Activated CD4-positive, CD25-positive, alpha-beta regulatory T cell treated with anti-CD3 and anti-CD28 coated beads, Interleukin-2, amount 50 U/mL, for 16 hours (primary cell): ENCODE measurements at regions not wholly inside any gene's neighbourhood (a gene's known extent, or its start where the extent isn't known, plus 50 kb on each side); places are given as distances from the start of the nearest gene placed in this dataset.
"Not testable (repeated sequence)": the region's sequence is repeated elsewhere in the genome, so short reads cannot be mapped to it uniquely, and the experiment has no call there.

ENCODE experiments used
- DNase-seq: peaks from one replicate; pipeline ENCODE4 v3.0.0-alpha.2; 2020; ENCODE audit warnings: low read depth, low spot score

GRCh38 chr2:2720806-2721205 is 389.7 kb upstream of the MYT1L start:
- DNase-seq: not testable (repeated sequence)

GRCh38 chr2:2720351-2720750 is 389.3 kb upstream of the MYT1L start:
- DNase-seq: no peak

- DNase-seq: no peak
Measured at GRCh38 chr2:2719781-2720180, 388.7 kb upstream of the MYT1L start.

GRCh38 chr2:2719015-2719414 is 387.9 kb upstream of the MYT1L start:
- DNase-seq: no peak

GRCh38 chr2:2717406-2717805 is 386.3 kb upstream of the MYT1L start:
- DNase-seq: no peak

- DNase-seq: no peak
Measured at GRCh38 chr2:2716771-2717170, 385.7 kb upstream of the MYT1L start.

GRCh38 chr2:2715036-2715818 is 384.2 kb upstream of the MYT1L start:
- DNase-seq: no peak

- DNase-seq: no peak
Measured at GRCh38 chr2:2714408-2714807, 383.3 kb upstream of the MYT1L start.

GRCh38 chr2:2709431-2709770 is 378.3 kb upstream of the MYT1L start:
- no peak for DNase-seq

GRCh38 chr2:2708575-2709430 is 377.7 kb upstream of the MYT1L start:
- DNase-seq: no peak

- no peak for DNase-seq
Measured at GRCh38 chr2:2707206-2707991, 376.3 kb upstream of the MYT1L start.

GRCh38 chr2:2706306-2706705 is 375.2 kb upstream of the MYT1L start:
- no peak for DNase-seq

- no peak for DNase-seq
Measured at GRCh38 chr2:2705871-2706270, 374.8 kb upstream of the MYT1L start.

- DNase-seq: no peak
Measured at GRCh38 chr2:2704428-2705090, 373.5 kb upstream of the MYT1L start.

GRCh38 chr2:2703762-2704427 is 372.8 kb upstream of the MYT1L start:
- DNase-seq: no peak

GRCh38 chr2:2703172-2703571 is 372.1 kb upstream of the MYT1L start:
- DNase-seq: no peak

GRCh38 chr2:2702385-2702784 is 371.3 kb upstream of the MYT1L start:
- no peak for DNase-seq

- no peak for DNase-seq
Measured at GRCh38 chr2:2701813-2702212, 370.7 kb upstream of the MYT1L start.

- DNase-seq: no peak
Measured at GRCh38 chr2:2701176-2701781, 370.2 kb upstream of the MYT1L start.

- no peak for DNase-seq
Measured at GRCh38 chr2:2699121-2699505, 368.0 kb upstream of the MYT1L start.
